Activated T-cell treated with anti-CD3 and anti-CD28 coated beads, Interleukin-2, amount 50 U/mL, for 4 hours (primary cell): ENCODE measurements at regions not wholly inside any gene's neighbourhood (a gene's known extent, or its start where the extent isn't known, plus 50 kb on each side); places are given as distances from the start of the nearest gene placed in this dataset.

ENCODE experiments used
- ATAC-seq, 2 donors: fragments of 200-7000 bp; cut with Tn5 transposase; one replicate each; pipeline ENCODE4 v1.10.0; 2021
- DNase-seq: peaks from one replicate; pipeline ENCODE4 v3.0.0-alpha.2; 2020
- H3K27me3 Mint-ChIP-seq: one replicate; pipeline ENCODE4 v1.8.0; 2021; ENCODE audit warnings: low read depth, mixed read lengths
- H3K36me3 Mint-ChIP-seq: one replicate; pipeline ENCODE4 v1.8.0; 2022; ENCODE audit warnings: mixed read lengths; ENCODE audit not compliant: insufficient read depth
- H3K4me1 Mint-ChIP-seq: one replicate; pipeline ENCODE4 v1.8.0; 2021; ENCODE audit warnings: low read depth, mixed read lengths
- H3K4me3 Mint-ChIP-seq: one replicate; pipeline ENCODE4 v1.8.0; 2021; ENCODE audit warnings: mild to moderate bottlenecking, moderate library complexity, mixed read lengths
- H3K9me3 Mint-ChIP-seq: one replicate; pipeline ENCODE4 v1.8.0; 2021; ENCODE audit warnings: mixed read lengths

DNA sequence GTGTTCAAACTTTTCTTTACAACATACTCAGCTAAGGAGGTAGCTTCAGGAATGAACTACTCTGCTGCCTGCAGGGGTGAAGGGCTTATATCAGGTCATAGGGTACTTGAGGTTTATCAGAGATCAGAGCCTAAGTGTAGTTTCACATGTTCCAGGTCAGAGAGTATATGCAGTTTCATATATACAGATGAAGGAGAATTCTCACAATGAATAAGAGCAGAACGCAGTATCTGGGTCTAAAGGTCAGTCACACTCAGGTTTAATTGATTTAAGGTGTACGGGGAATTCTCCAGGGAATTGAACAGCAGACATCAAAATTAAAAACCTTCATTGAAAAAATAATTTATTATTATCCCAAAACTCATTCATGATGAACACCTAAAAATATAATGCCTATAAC is 700.6 kb downstream of the TECRL start:
- H3K36me3 Mint-ChIP-seq = no peaks in the 10 kb centered on the region
- ATAC-seq = no peak
- no peak for DNase-seq
- no peaks in the 10 kb centered on the region for H3K4me1 Mint-ChIP-seq
- H3K4me3 Mint-ChIP-seq = no peak overlapping the region
- H3K9me3 Mint-ChIP-seq = peaks cover 11% of the 10 kb centered on the region
- no peaks in the 10 kb centered on the region for H3K27me3 Mint-ChIP-seq

DNA sequence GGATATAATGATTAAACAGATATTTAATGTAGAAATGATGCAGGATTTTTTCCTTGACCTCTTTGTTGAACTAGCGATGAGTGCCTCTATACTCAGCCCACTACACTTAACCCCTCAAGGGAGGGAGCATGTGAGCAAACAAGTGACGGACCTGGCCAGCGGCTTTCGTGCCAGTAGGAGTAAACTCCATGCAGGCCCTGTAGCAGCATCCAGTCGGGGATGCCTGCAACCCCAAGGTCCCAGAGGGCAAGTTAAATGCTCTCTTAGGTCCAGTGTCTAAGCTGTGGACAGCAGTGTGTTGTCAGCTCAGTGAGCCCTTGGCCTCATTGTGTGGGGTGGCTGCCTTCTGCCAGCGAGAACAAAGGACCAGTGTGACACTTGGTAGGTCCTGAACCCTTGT is 708.7 kb downstream of the TECRL start:
- no peaks in the 10 kb centered on the region for H3K4me1 Mint-ChIP-seq
- no peaks in the 10 kb centered on the region for H3K36me3 Mint-ChIP-seq
- ATAC-seq (no peak), DNase-seq (no peak)
- H3K27me3 Mint-ChIP-seq = no peaks in the 10 kb centered on the region
- H3K4me3 Mint-ChIP-seq = no peak overlapping the region
- peaks cover 3% of the 10 kb centered on the region for H3K9me3 Mint-ChIP-seq

DNA sequence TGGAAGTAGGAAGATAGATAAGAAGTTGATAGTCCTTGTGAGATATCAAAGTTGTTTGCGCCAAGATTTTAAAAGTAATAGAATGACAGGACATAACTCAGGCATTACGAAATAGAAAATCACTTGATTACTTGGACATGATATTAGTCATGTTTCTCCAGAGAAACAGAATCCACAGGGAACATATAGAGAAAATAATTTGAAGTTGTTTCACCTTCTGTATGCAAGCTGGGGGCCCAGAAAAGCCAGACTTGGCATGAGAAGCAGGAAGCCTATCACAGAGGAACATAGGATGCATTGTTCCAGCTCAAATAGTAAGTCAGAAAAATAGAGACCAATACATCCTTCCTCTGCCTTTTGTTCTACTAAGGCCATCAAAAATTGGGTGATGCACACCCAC is 715.9 kb downstream of the TECRL start:
- no peak for ATAC-seq
- H3K4me1 Mint-ChIP-seq = no peaks in the 10 kb centered on the region

DNA sequence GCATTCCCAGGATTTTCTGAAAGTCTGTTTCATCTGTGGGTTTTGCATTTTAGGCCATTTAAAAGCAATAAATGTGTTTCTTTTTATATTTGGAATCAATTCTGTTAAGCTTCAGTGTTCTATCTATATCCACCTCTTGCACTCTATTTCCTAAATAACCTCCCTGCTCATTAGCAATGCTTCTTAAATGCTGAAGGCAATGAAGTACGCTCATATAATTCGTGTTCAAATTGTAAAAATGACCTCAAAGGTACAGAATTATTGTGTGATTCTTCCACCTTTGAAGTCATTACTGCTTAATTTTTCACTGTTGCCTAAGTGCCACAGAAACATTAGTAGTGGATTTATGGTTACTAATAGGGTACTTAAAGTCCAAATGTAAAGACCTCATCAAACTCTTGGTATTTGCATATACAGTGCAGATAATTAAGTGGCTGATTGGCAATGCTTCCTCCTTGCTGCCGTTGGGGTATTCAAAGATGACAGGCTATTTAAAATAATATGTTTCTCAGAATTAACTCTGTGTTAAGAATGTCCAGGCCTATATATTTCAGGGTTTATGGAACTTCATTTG is 730.8 kb downstream of the TECRL start:
- Mint-ChIP-seq H3K27me3 (no peaks in the 10 kb centered on the region), H3K4me3 (no peak overlapping the region), H3K4me1 (no peaks in the 10 kb centered on the region), H3K36me3 (no peaks in the 10 kb centered on the region), H3K9me3 (peaks cover 8% of the 10 kb centered on the region)
- ATAC-seq (no peak), DNase-seq (no peak)

More for the DNA sequence above, 715.9 kb downstream of the TECRL start:
- Mint-ChIP-seq H3K4me3 (no peak overlapping the region), H3K9me3 (peaks cover 34% of the 10 kb centered on the region), H3K27me3 (no peaks in the 10 kb centered on the region), H3K36me3 (no peaks in the 10 kb centered on the region)
- DNase-seq = no peak

DNA sequence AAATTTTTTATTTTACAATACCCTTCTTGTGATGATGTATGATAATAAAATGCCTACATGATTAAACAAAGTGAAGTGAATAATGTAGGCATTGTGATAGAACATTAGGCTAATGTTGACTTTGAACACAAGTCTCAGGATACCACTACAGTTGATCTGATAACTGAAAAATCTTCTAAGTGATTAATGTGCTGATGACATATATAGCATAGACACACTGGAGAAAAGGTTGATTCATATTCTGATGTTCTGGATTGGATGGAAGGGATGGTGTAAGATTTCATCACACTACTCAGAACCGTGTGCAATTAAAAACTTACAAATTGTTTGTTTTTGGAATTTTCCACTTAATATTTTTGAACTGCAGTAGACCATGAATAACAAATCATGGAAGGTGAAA is 738.5 kb downstream of the TECRL start:
- no peaks in the 10 kb centered on the region for H3K4me1 Mint-ChIP-seq
- H3K36me3 Mint-ChIP-seq = no peaks in the 10 kb centered on the region
- H3K27me3 Mint-ChIP-seq = no peaks in the 10 kb centered on the region
- ATAC-seq (no peak), DNase-seq (no peak)
- peaks cover 20% of the 10 kb centered on the region for H3K9me3 Mint-ChIP-seq
- no peak overlapping the region for H3K4me3 Mint-ChIP-seq

DNA sequence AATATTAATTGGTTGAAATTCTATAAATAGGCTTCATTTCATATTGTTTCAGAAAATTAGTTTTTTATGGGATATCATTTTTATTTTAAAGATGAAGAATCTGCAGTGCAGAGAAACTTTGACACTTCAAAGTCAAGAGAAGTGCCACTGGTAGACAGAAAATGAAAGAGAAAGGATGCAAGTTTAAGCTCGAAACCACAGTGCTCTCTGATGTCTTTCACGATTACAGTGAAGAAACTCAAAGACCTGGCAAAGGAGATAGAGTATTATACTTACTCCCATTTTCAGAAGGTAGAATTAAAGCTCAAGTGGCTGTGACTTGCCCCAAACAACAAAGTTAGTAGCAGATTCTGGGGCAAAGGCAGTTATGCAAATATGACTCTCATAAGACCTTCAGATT is 745.4 kb downstream of the TECRL start:
- Mint-ChIP-seq H3K4me1 (no peaks in the 10 kb centered on the region), H3K9me3 (peaks cover 22% of the 10 kb centered on the region), H3K4me3 (no peak overlapping the region), H3K27me3 (no peaks in the 10 kb centered on the region), H3K36me3 (no peaks in the 10 kb centered on the region)
- ATAC-seq = no peak
- DNase-seq = no peak

DNA sequence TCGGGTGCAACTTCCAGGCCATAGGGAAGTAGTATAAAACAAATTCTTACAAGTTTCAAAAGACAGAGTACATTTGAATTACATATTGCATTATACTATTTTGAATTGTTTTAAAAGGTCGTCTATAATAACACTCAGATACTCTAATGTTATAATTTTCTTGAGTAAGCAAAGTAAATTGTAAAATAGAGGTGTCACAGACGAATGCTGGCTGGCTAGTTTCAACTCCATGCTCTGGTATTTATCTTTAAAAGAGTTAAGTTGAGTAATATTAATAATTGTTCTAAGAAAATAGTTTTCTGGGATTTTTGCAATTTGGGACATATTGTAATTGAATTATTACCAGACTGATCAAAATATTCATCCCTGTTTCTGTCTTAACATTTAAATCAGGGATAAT is 764.9 kb downstream of the TECRL start:
- peaks cover 7% of the 10 kb centered on the region for H3K9me3 Mint-ChIP-seq
- no peaks in the 10 kb centered on the region for H3K4me1 Mint-ChIP-seq
- DNase-seq = no peak
- no peak overlapping the region for H3K4me3 Mint-ChIP-seq
- no peak for ATAC-seq
- no peaks in the 10 kb centered on the region for H3K36me3 Mint-ChIP-seq
- H3K27me3 Mint-ChIP-seq = no peaks in the 10 kb centered on the region

DNA sequence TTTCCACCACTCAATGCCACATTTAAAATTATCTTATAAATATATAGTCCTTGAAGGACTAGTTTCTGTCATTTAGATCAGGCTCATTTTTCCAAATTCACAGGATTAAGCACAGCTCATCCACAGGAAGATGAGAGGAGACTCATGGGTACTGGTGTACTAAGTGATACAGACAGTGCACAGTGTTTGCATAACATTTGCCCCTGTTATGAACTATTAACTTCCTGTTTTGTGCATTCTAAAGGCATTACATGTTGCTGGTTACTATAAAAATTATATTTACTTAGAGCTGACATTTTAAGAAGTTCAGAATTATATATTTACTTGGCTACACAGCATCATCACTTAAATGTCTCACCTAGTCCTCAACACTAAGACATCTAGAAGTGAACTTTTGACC is 772.0 kb downstream of the TECRL start:
- no peak for DNase-seq
- no peak overlapping the region for H3K4me3 Mint-ChIP-seq
- H3K27me3 Mint-ChIP-seq = no peaks in the 10 kb centered on the region
- H3K4me1 Mint-ChIP-seq = no peaks in the 10 kb centered on the region
- ATAC-seq = no peak
- H3K36me3 Mint-ChIP-seq = no peaks in the 10 kb centered on the region
- peaks cover 20% of the 10 kb centered on the region for H3K9me3 Mint-ChIP-seq

DNA sequence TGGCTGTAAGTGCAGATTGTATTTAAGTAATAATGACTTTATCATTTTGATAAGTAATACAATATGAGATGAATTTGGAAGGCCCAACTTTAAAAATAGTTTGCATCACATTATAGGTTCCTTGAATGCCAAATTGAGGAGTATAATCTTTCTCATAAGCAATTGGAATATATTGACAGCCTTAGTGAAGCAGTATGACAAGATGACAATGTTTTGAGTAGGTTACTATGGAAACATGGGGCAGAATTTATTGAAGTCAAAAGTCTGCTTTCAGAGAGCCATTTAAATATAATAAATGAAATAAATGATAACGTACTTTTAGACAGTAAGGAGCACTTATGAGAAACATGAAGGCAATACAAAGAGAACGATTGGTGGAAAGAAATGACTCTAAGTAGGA is 776.4 kb downstream of the TECRL start:
- DNase-seq (no peak), ATAC-seq (no peak)
- Mint-ChIP-seq H3K4me1 (no peaks in the 10 kb centered on the region), H3K36me3 (no peaks in the 10 kb centered on the region), H3K27me3 (no peaks in the 10 kb centered on the region), H3K9me3 (peaks cover 21% of the 10 kb centered on the region), H3K4me3 (no peak overlapping the region)

DNA sequence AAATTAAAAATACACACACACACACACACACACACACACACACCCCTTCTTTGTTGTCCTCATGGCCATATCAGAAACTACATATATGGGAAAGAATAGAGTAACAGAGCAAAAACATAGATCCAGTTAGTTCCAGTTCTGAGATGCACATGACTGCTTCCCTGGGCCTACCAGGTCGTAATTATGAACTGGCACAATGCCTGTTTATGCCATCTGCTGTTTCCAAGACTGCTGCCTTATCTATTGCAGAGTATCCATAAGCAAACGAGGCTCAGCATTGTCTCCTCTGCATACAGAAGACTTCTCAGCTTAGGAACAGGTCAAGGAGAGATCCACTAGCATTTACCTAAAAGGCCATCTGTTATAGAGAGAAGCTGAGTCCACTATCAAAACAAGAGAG is 789.0 kb downstream of the TECRL start:
- peaks cover 5% of the 10 kb centered on the region for H3K9me3 Mint-ChIP-seq
- ATAC-seq = no peak
- no peaks in the 10 kb centered on the region for H3K27me3 Mint-ChIP-seq
- DNase-seq = no peak
- H3K4me1 Mint-ChIP-seq = no peaks in the 10 kb centered on the region
- no peaks in the 10 kb centered on the region for H3K36me3 Mint-ChIP-seq
- H3K4me3 Mint-ChIP-seq = no peak overlapping the region

DNA sequence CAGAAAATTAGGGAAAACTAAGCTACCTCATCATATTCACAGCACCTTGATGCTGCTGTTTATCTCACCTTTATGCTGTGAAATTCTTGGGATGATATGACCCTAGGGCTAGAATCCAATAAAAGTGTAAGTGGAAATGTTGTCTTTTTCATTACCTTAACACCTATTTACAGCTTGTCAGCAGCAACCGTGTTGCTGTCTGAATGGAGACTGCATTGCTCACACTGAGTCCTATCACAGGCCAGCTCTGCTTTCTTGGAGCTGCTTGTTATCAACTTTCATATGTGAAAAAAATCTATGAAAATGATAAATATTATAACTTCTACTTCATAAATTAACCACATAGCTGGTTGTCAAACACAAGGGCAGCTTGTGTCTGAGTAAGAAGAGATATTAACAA is 789.5 kb downstream of the TECRL start:
- peaks cover 5% of the 10 kb centered on the region for H3K9me3 Mint-ChIP-seq
- no peak overlapping the region for H3K4me3 Mint-ChIP-seq
- H3K27me3 Mint-ChIP-seq = no peaks in the 10 kb centered on the region
- no peak for DNase-seq
- H3K4me1 Mint-ChIP-seq = no peaks in the 10 kb centered on the region
- no peak for ATAC-seq
- no peaks in the 10 kb centered on the region for H3K36me3 Mint-ChIP-seq

DNA sequence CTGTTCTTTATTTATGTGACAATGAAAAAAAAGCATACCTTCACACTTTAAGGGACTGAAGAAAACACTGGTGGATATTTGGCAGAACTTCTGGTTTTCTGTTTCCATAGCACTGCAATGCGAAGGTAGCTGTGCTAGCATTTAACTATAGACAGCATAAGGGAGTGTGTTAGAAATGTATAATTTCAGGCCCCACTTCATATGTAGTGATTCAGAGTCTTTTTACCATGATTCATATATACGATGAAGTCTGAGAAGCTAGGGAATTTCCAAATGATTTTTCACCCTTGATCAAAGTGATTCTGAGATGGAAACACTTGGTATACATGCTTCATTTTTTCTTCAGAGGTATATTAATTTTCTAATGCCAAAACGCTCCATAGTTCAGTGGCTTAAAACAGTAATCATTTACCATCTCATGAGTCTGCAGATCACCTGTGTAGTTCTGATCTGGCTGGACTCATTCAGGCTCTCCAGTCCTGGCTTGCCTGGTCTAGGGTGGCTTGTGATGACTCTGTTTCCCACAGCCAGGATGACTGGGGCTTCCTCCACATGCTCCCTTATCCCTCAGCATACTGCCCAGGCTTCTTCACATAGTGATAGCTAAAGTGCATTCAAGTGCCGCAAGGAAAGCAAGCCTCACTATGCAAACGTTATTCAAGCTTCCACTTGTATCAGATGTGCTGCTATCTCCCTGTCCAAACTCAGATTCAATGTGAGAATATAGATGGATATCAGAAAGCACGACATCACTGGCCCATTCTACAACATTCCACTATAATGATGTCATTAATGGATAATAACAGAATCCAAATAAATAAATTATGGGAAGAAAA is 790.1 kb downstream of the TECRL start:
- Mint-ChIP-seq H3K36me3 (no peaks in the 10 kb centered on the region), H3K4me1 (no peaks in the 10 kb centered on the region), H3K9me3 (peaks cover 3% of the 10 kb centered on the region), H3K4me3 (no peak overlapping the region), H3K27me3 (no peaks in the 10 kb centered on the region)
- ATAC-seq = no peak
- no peak for DNase-seq

DNA sequence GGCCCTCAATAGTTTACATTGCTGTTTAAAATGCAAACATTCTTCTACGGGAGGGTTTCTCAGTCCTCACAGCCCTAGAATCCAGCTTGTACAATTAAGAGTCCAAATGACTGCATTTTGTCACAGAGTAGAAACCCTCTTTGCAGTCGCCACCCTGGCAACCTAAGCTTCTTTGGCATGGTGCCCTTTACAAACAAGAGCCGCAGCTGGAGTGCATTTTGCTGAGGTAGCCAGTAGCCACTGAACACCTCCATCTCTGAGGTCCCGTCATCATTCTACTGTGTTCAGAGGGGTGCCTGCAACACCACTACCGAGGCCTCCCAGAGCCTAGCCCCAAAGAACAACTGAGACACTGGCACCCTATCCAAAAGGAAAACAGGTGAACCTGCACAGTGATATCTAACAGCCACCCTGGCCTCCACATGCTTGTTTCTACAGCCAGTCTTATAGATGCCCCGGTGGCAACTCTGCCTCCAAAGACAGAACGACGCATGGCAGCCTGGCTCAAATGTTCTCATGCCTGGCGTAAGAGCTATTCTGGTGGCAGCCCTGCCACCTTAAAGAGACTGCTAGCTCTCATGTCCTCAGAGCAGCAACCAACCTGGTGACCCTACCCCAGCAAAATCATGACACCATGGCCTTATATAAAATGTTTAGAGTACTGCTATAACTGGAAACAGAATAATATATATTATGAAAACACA is 801.9 kb downstream of the TECRL start:
- H3K9me3 Mint-ChIP-seq = peaks cover 20% of the 10 kb centered on the region
- H3K27me3 Mint-ChIP-seq = no peaks in the 10 kb centered on the region
- H3K4me1 Mint-ChIP-seq = no peaks in the 10 kb centered on the region
- ATAC-seq = no peak
- no peak for DNase-seq
- H3K36me3 Mint-ChIP-seq = no peaks in the 10 kb centered on the region
- no peak overlapping the region for H3K4me3 Mint-ChIP-seq

DNA sequence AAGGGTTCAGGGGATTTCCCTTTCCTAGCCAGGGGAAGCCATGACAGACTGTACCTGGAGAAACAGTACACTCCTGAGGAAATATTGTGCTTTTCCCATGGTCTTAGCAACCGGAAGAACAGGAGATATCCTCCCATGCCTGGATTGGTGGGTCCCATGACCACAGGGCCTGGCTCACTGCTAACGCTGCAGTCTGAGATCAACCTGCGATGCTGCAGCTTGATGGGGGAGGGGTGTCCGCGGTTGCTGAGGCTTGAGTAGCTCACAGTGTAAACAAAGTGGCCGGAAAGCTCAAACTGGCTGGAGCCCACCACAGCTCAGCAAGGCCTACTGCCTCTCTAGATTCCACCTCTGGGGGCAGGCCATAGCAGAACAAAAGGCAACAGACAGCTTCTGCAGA is 819.5 kb downstream of the TECRL start:
- DNase-seq (no peak), ATAC-seq (no peak)
- H3K27me3 Mint-ChIP-seq = no peaks in the 10 kb centered on the region
- H3K9me3 Mint-ChIP-seq = peaks cover 15% of the 10 kb centered on the region
- H3K4me1 Mint-ChIP-seq = no peaks in the 10 kb centered on the region
- H3K36me3 Mint-ChIP-seq = no peaks in the 10 kb centered on the region
- H3K4me3 Mint-ChIP-seq = no peak overlapping the region

DNA sequence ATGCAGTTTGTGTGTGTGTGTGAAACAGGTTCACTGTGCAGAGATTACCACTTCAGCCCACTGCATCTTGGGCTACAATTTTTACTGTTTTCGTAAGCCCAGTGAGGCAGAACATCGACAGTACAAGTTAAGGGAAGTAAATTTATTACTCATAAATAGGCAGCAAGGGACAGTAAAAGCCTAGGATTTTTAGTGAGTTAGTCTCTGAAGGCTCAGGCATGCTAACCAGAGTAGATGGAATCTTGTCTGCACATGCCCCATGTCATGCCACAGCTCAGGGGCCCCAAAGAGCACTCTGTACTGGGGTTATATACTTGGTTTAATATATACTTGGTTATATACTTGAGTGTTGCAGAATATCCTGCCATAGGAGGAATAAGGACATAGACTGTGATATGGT is 825.7 kb downstream of the TECRL start:
- Mint-ChIP-seq H3K36me3 (no peaks in the 10 kb centered on the region), H3K4me1 (no peaks in the 10 kb centered on the region), H3K9me3 (peaks cover 6% of the 10 kb centered on the region), H3K4me3 (no peak overlapping the region), H3K27me3 (no peaks in the 10 kb centered on the region)
- ATAC-seq (no peak), DNase-seq (no peak)
